GM21515 (cell line): ENCODE measurements at regions not wholly inside any gene's neighbourhood (a gene's known extent, or its start where the extent isn't known, plus 50 kb on each side); places are given as distances from the start of the nearest gene placed in this dataset.

Experiments used
- ATAC-seq: cut with Tn5 transposase; IDR thresholded peaks from one replicate; pipeline ENCODE4 v1.9.1; 2021; ENCODE audit not compliant: unreplicated experiment

GRCh38 chr11:87972133-87972532 lies 203.1 kb downstream of the RAB38 start:
- peak; percentile 80 for ATAC-seq

- ATAC-seq = no peak
Measured at GRCh38 chr11:87971354-87971753, 203.9 kb downstream of the RAB38 start.

GRCh38 chr11:87970762-87971161 lies 204.5 kb downstream of the RAB38 start:
- no peak for ATAC-seq

GRCh38 chr11:87967459-87967858 lies 207.8 kb downstream of the RAB38 start:
- no peak for ATAC-seq

- no peak for ATAC-seq
Measured at GRCh38 chr11:87966694-87967093, 208.5 kb downstream of the RAB38 start.

GRCh38 chr11:87966216-87966615 lies 209.0 kb downstream of the RAB38 start:
- no peak for ATAC-seq

- no peak for ATAC-seq
Measured at GRCh38 chr11:87961606-87962005, 213.6 kb downstream of the RAB38 start.

- no peak for ATAC-seq
Measured at GRCh38 chr11:87957961-87958360, 217.3 kb downstream of the RAB38 start.

- ATAC-seq = no peak
Measured at GRCh38 chr11:87954476-87954875, 220.8 kb downstream of the RAB38 start.

GRCh38 chr11:87942786-87943185 lies 232.5 kb downstream of the RAB38 start:
- ATAC-seq = no peak

- no peak for ATAC-seq
Measured at GRCh38 chr11:87934182-87934581, 241.1 kb downstream of the RAB38 start.

- no peak for ATAC-seq
Measured at GRCh38 chr11:87926250-87926970, 248.8 kb downstream of the RAB38 start.

- ATAC-seq = no peak
Measured at GRCh38 chr11:87924125-87924524, 251.1 kb downstream of the RAB38 start.

GRCh38 chr11:87917111-87917510 lies 258.1 kb downstream of the RAB38 start:
- no peak for ATAC-seq

- no peak for ATAC-seq
Measured at GRCh38 chr11:87909178-87909577, 266.1 kb downstream of the RAB38 start.

GRCh38 chr11:87908086-87908485 lies 267.2 kb downstream of the RAB38 start:
- ATAC-seq = no peak

- no peak for ATAC-seq
Measured at GRCh38 chr11:87903345-87903744, 271.9 kb downstream of the RAB38 start.

- ATAC-seq = no peak
Measured at GRCh38 chr11:87901341-87901740, 273.9 kb downstream of the RAB38 start.

GRCh38 chr11:87897921-87898320 lies 277.3 kb downstream of the RAB38 start:
- no peak for ATAC-seq

GRCh38 chr11:87897071-87897470 lies 278.2 kb downstream of the RAB38 start:
- ATAC-seq = no peak

- ATAC-seq = no peak
Measured at GRCh38 chr11:87894961-87895360, 280.3 kb downstream of the RAB38 start.

GRCh38 chr11:87892291-87892690 lies 283.0 kb downstream of the RAB38 start:
- ATAC-seq = no peak

- no peak for ATAC-seq
Measured at GRCh38 chr11:87889126-87889525, 286.1 kb downstream of the RAB38 start.
